Heart right ventricle (tissue), 16 donors: ENCODE measurements at regions not wholly inside any gene's neighbourhood (a gene's known extent, or its start where the extent isn't known, plus 50 kb on each side); places are given as distances from the start of the nearest gene placed in this dataset.

ENCODE experiments used
- ATAC-seq, 8 donors: fragments of 200-7000 bp; cut with Tn5 transposase; one replicate each; pipeline ENCODE4 v1.9.1; 2020; ENCODE audit warnings: mild to moderate bottlenecking in 8 of 8, moderate library complexity in 8 of 8, moderate number of reproducible peaks in 1 of 8
- DNase-seq, 2 donors: peaks; one replicate each; pipeline ENCODE4 v3.0.0-alpha.2; 2020
- H3K27ac ChIP-seq, 10 donors: fragments of 200-600 bp; sonication (generic) in 2 of 10; one replicate each; pipeline versions ENCODE4 v1.5.0 to v1.8.0; 2020 to 2022; ENCODE audit warnings: mild to moderate bottlenecking in 3 of 10
- H3K27me3 ChIP-seq, 7 donors: fragments of 200-600 bp; one replicate each; pipeline ENCODE4 v1.8.0; 2021 to 2022; ENCODE audit warnings: mild to moderate bottlenecking in 2 of 7
- H3K36me3 ChIP-seq, 9 donors: fragments of 200-600 bp; sonication (generic) in 1 of 9; one replicate each; pipeline versions ENCODE4 v1.5.0 to v1.8.0; 2020 to 2022; ENCODE audit warnings: mild to moderate bottlenecking in 2 of 9
- H3K4me1 ChIP-seq, 9 donors: fragments of 200-600 bp; sonication (generic) in 1 of 9; one replicate each; pipeline versions ENCODE4 v1.5.0 to v1.8.0; 2020 to 2022; ENCODE audit warnings: mild to moderate bottlenecking in 4 of 9
- H3K4me3 ChIP-seq, 10 donors: fragments of 200-600 bp; sonication (generic) in 2 of 10; one replicate each; pipeline versions ENCODE4 v1.5.0 to v1.8.0; 2020 to 2022; ENCODE audit warnings: mild to moderate bottlenecking in 7 of 10, moderate library complexity in 2 of 10
- H3K9me3 ChIP-seq, 11 donors: fragments of 200-600 bp in 10 of 11; sonication (generic) in 2 of 11; one replicate each; pipeline versions ENCODE4 v1.5.0 to v1.8.0; 2013 to 2022; ENCODE audit warnings: mild to moderate bottlenecking in 2 of 11, control low read depth in 1 of 11, moderate library complexity in 1 of 11
- WGBS, 2 donors: extraction: QIAGEN DNeasy Blood & Tissue Kit; methylation state at CpG; one replicate each; pipeline ENCODE4 v1.1.7; 2013; ENCODE audit warnings: inconsistent platforms in 1 of 2; 5-methylcytosine and 5-hydroxymethylcytosine counted together
- intact Hi-C, 10 donors: fragments of 100-400 bp; cut with DNase I; formaldehyde crosslinking; loops; one replicate each; pipeline versions ENCODE4 v1.11.1 to v1.14.2; 2022
- TF ChIP-seq, protein P1 (sequence below), 9 donors: fragments of 200-600 bp; sonication (generic) in 2 of 9; IDR thresholded peaks; one replicate each; pipeline versions ENCODE4 v1.5.0 to v1.8.0; 2021 to 2022; ENCODE audit warnings: antibody characterized with exemption in 9 of 9, mild to moderate bottlenecking in 5 of 9, moderate library complexity in 1 of 9
- donor health status: Arrhythmogenic right ventricular cardiomyopathy.
- donor health status: ischemic (EF 13 %, LVEDD 7.1; RV severe dilation, severe dysfunction).
- donor health status: healthy with polysubstance abuse.
- donor health status: DM: no; HTN: yes; CAD: no.
- donor health status: DM: no; HTN: no; CAD: no.
- donor health status: ischemic (EF 25% LVEDD 6.9; RV normal size, moderate dysfunction).
- donor health status: ischemic (EF 25% LVEDD 5.7; RV mildly dilated, moderate dysfunction).
- donor health status: healthy.
- donor health status: DM: yes; HTN: yes; CAD: no.
- donor health status: Ischemic cardiomyopathy.
- donor health status: ischemic (EF 35%, LVEDD 5.7; RV mildly dilated, moderate dysfunction).
- donor health status: nonischemic (EF 11% LVEDD 7.7; RV severe dilation, severe dysfunction).
- donor health status: DM: yes; HTN: yes; CAD: no.
- donor health status: PGD.
- donor health status: ischemic (EF 29% LVEDD 5.4; RV normal size, mild dysfunction).
- donor health status: nonischemic (EF 23%, LVEDD 6.1; RV moderate dilation, normal function).

DNA sequence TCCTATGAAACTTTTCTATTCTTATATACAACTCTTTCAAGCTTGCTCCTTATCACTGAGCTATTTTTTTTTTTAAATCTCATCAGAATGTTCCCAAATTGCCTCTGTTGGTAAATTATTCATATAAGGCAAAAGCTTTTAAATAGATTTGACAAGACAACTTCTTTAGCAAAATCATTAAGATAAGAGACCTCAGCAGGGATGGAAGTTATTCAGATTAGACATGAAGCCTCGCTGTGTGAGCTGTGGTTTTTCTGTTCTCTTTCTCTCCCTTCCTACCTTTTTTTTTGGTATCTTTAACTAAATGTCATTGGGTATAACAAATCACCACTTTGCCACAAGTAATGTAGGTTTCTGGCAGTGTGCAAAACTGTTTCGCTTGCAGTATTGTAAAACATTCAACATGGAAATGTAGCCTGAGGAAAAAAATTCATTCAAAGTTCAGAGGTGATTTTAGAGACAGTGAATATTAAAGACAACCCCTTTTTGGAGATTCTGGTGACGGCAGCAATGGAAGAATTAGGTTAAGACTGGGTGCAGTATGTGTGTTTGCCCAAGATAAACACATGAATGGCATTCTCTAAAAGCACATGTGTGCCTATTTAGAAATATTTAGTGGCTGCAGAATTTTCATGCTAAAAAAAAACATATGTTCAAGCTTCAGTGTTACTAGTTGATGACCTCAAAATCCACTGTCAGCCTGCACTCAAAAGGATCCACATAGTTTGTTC, 467.1 kb downstream of the ZNF608 start:
- DNase-seq (no peak), ATAC-seq (no peak)
- intact Hi-C loops: no loop called here
- H3K9me3 ChIP-seq: no peaks in the 10 kb centered on the region
- WGBS, 2 donors: 88 to 94% methylated on average over 3 of the region's 3 CpGs
- H3K4me1 ChIP-seq: peaks cover 0 to 12% (median 0%) of the 10 kb centered on the region in 9 donors
- no peaks in the 10 kb centered on the region for H3K36me3 ChIP-seq
- no peaks in the 10 kb centered on the region for H3K27me3 ChIP-seq
- no peak overlapping the region for H3K27ac ChIP-seq
- no peak overlapping the region for H3K4me3 ChIP-seq
- TF ChIP-seq, protein P1, sequence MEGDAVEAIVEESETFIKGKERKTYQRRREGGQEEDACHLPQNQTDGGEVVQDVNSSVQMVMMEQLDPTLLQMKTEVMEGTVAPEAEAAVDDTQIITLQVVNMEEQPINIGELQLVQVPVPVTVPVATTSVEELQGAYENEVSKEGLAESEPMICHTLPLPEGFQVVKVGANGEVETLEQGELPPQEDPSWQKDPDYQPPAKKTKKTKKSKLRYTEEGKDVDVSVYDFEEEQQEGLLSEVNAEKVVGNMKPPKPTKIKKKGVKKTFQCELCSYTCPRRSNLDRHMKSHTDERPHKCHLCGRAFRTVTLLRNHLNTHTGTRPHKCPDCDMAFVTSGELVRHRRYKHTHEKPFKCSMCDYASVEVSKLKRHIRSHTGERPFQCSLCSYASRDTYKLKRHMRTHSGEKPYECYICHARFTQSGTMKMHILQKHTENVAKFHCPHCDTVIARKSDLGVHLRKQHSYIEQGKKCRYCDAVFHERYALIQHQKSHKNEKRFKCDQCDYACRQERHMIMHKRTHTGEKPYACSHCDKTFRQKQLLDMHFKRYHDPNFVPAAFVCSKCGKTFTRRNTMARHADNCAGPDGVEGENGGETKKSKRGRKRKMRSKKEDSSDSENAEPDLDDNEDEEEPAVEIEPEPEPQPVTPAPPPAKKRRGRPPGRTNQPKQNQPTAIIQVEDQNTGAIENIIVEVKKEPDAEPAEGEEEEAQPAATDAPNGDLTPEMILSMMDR (IDR thresholded peaks at IDR 0.05): no peak

DNA sequence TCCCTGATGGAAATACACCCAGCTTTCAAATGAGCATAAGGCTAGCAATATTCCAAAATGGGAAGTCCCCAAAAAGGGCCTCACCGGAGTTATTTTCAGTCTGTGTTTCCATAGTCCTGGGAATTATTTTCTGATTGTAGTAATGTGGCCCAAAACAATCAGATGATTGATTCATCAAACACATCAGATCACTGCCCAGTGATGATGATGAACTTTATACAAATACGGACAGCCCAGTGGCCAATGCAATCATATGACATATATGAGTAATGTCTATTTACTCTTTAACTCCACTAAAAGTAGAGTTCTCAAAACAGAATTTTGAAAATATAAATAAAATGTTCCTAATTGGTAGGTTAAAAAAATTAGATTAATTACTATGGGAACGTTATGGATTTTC, 467.8 kb downstream of the ZNF608 start:
- TF ChIP-seq, protein P1 (IDR thresholded peaks at IDR 0.05): no peak
- H3K36me3 ChIP-seq: no peaks in the 10 kb centered on the region
- H3K9me3 ChIP-seq: no peaks in the 10 kb centered on the region
- no peak for ATAC-seq
- H3K27me3 ChIP-seq: no peaks in the 10 kb centered on the region
- H3K27ac ChIP-seq: no peak overlapping the region
- intact Hi-C loops: no loop called here
- WGBS, 2 donors: 79 to 88% methylated on average over 3 of the region's 3 CpGs
- no peak for DNase-seq
- no peak overlapping the region for H3K4me3 ChIP-seq
- peaks cover 0 to 12% (median 0%) of the 10 kb centered on the region in 9 donors for H3K4me1 ChIP-seq

DNA sequence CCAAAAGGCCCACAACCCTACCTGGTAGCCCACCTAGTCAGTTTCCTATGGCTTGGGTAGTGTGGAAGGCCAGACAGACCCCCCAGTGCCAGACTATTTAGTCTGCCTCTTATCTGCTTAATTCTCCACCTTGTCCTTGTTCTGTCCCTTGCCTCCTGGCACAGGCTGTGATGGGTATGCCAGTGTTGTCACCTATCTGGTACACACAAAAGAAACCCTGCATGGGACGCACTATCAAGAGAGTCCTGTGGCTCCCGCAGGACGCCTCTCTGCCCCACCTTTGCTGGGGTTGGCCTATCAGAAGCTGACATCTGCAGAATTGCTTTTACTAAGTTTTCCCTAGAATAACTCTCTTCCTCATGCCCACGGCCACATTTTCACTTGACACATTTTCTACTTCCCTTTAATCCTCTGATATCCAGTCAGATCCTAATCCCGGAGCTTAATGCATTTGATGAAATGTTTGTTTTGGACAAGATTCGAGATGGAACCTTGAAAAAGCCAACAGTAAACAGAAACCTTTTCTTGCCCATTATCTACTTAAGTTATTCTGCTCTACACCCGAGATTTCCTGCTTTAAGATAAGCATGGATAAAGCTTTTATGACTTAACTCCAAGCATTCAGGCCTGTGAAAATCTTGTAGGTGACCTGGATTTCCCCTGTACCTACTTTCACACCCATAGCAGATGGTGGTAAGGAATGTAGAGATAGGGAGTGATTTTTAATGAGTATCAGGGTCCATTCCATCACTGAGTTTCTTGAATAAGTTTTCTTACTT, 468.5 kb downstream of the ZNF608 start:
- DNase-seq (no peak), ATAC-seq (peak in 3 of 8 donors; percentile 47 to 70 (median 49))
- H3K27me3 ChIP-seq: no peaks in the 10 kb centered on the region
- no peak overlapping the region for H3K4me3 ChIP-seq
- no peaks in the 10 kb centered on the region for H3K36me3 ChIP-seq
- H3K27ac ChIP-seq: no peak overlapping the region
- no peaks in the 10 kb centered on the region for H3K9me3 ChIP-seq
- peaks cover 0 to 12% (median 0%) of the 10 kb centered on the region in 9 donors for H3K4me1 ChIP-seq
- WGBS, 2 donors: 47 to 54% methylated on average over 7 of the region's 7 CpGs
- intact Hi-C loops: no loop called here
- TF ChIP-seq, protein P1 (IDR thresholded peaks at IDR 0.05): no peak

DNA sequence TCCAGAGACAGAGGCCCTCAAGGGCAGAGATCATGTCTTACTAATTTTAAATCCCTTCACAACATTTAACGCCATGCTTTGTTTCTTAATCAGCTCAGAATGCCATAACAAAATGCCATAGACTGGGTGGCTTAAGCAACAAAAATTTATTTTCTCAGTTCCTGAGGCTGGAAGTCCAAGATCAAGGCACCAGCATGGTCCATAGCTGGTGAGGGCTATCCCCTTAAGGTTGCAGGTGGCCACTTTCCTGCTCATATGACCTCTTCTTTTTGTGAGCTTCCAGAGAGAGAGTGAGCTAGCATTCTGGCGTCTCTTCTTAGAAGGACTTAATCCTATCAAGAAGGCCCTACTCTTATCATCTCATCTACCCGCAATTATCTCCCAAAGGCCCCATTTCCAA, 470.3 kb downstream of the ZNF608 start:
- intact Hi-C loops: no loop called here
- Histone ChIP-seq H3K4me1 (peaks cover 0 to 12% (median 0%) of the 10 kb centered on the region in 9 donors), H3K9me3 (no peaks in the 10 kb centered on the region), H3K36me3 (no peaks in the 10 kb centered on the region), H3K27ac (no peak overlapping the region), H3K27me3 (no peaks in the 10 kb centered on the region), H3K4me3 (no peak overlapping the region)
- no peak for ATAC-seq
- 95 to 99% methylated on average over 3 of the region's 3 CpGs for WGBS, 2 donors
- DNase-seq: no peak
- TF ChIP-seq, protein P1 (IDR thresholded peaks at IDR 0.05): no peak
